HCT116 (cell line): ENCODE measurements at regions not wholly inside any gene's neighbourhood (a gene's known extent, or its start where the extent isn't known, plus 50 kb on each side); places are given as distances from the start of the nearest gene placed in this dataset.

Experiments
- CEBPB ChIP-seq: IDR thresholded peaks from 2 replicates; pipeline ENCODE4 v1.6.1; 2012; ENCODE audit warnings: low read depth
- SP1 ChIP-seq: IDR thresholded peaks from 2 replicates; pipeline ENCODE4 v1.6.1; 2012; ENCODE audit warnings: low read depth
- TF ChIP-seq, protein P1 (sequence below): IDR thresholded peaks from 2 replicates; pipeline ENCODE4 v1.6.1; 2011; ENCODE audit warnings: mild to moderate bottlenecking, low read length, moderate library complexity; ENCODE audit not compliant: insufficient replicate concordance; ENCODE audit errors: extremely low read depth
- TF ChIP-seq, protein P2 (sequence below), 3 experiments: fragments of 200-600 bp in 1 of 3; sonication (generic) in 1 of 3; IDR thresholded peaks in 2 of 3; conservative IDR thresholded peaks in 1 of 3; 2 replicates each; pipeline ENCODE4 v1.5.1; 2012 to 2017; ENCODE audit warnings: low read depth in 2 of 3, low read length in 2 of 3, antibody characterized with exemption in 1 of 3, borderline replicate concordance in 1 of 3, control low read depth in 1 of 3, mild to moderate bottlenecking in 1 of 3, mixed read lengths in 1 of 3, mixed run types in 1 of 3, moderate library complexity in 1 of 3; ENCODE audit not compliant: insufficient read depth in 1 of 3

DNA sequence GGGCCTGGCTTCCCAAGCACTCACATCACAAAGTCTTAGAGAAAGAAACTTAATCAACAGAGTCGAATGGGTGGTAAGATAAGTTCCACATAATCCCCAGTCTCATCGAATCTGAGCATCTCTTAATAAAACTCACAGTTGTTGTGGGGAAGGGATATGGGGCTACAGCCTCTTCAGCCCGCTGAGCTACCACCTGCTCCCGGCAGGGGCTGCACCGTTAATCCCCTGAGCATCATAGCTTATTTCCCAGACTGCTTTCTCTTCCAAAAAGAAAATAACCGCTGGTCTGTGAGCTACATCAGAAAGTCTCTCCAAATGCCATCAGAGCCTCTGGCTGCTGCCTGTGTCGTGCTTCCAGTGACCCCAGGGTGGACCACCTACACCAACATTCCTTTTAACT, 139.4 kb upstream of the CELF4 start:
- no peak for TF ChIP-seq CEBPB
- TF ChIP-seq, protein P1, sequence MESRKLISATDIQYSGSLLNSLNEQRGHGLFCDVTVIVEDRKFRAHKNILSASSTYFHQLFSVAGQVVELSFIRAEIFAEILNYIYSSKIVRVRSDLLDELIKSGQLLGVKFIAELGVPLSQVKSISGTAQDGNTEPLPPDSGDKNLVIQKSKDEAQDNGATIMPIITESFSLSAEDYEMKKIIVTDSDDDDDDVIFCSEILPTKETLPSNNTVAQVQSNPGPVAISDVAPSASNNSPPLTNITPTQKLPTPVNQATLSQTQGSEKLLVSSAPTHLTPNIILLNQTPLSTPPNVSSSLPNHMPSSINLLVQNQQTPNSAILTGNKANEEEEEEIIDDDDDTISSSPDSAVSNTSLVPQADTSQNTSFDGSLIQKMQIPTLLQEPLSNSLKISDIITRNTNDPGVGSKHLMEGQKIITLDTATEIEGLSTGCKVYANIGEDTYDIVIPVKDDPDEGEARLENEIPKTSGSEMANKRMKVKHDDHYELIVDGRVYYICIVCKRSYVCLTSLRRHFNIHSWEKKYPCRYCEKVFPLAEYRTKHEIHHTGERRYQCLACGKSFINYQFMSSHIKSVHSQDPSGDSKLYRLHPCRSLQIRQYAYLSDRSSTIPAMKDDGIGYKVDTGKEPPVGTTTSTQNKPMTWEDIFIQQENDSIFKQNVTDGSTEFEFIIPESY: no peak
- TF ChIP-seq, protein P2, sequence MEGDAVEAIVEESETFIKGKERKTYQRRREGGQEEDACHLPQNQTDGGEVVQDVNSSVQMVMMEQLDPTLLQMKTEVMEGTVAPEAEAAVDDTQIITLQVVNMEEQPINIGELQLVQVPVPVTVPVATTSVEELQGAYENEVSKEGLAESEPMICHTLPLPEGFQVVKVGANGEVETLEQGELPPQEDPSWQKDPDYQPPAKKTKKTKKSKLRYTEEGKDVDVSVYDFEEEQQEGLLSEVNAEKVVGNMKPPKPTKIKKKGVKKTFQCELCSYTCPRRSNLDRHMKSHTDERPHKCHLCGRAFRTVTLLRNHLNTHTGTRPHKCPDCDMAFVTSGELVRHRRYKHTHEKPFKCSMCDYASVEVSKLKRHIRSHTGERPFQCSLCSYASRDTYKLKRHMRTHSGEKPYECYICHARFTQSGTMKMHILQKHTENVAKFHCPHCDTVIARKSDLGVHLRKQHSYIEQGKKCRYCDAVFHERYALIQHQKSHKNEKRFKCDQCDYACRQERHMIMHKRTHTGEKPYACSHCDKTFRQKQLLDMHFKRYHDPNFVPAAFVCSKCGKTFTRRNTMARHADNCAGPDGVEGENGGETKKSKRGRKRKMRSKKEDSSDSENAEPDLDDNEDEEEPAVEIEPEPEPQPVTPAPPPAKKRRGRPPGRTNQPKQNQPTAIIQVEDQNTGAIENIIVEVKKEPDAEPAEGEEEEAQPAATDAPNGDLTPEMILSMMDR (IDR thresholded peaks at IDR 0.05 in 2 of 3, conservative IDR thresholded peaks at IDR 0.05 in 1 of 3; ENCODE audit: borderline replicate concordance in 1 of 3, insufficient read depth in 1 of 3, low read depth in 2 of 3, low read length in 2 of 3): no peak
- TF ChIP-seq SP1: no peak
